GM12873 (cell line): ENCODE measurements at regions not wholly inside any gene's neighbourhood (a gene's known extent, or its start where the extent isn't known, plus 50 kb on each side); places are given as distances from the start of the nearest gene placed in this dataset.

Experiments used
- TF ChIP-seq, protein P1 (sequence below): IDR thresholded peaks from 2 replicates; pipeline ENCODE4 v1.5.1; 2012; ENCODE audit warnings: low read depth, mild to moderate bottlenecking, moderate library complexity, low read length, control low read depth; ENCODE audit not compliant: insufficient read depth; ENCODE audit errors: missing control alignments

DNA sequence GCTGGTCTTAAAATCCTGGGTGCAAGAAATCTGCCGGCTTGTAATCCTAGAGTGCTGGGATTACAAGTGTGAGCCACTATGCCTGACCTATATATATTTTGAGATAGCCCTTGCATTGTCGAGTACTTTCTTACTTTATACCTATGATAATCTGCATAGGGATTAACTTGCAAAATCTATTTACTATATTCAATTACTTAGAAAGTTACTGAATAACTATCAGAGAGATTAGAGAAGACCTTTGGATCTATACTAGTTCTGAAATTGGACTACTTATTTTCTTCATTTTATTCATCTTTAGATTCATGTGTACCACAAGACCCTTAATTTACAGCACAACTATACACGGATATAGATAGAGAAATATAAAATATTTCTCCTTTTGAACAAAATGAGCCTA, 1766.0 kb downstream of the NCAM2 start:
- TF ChIP-seq, protein P1, sequence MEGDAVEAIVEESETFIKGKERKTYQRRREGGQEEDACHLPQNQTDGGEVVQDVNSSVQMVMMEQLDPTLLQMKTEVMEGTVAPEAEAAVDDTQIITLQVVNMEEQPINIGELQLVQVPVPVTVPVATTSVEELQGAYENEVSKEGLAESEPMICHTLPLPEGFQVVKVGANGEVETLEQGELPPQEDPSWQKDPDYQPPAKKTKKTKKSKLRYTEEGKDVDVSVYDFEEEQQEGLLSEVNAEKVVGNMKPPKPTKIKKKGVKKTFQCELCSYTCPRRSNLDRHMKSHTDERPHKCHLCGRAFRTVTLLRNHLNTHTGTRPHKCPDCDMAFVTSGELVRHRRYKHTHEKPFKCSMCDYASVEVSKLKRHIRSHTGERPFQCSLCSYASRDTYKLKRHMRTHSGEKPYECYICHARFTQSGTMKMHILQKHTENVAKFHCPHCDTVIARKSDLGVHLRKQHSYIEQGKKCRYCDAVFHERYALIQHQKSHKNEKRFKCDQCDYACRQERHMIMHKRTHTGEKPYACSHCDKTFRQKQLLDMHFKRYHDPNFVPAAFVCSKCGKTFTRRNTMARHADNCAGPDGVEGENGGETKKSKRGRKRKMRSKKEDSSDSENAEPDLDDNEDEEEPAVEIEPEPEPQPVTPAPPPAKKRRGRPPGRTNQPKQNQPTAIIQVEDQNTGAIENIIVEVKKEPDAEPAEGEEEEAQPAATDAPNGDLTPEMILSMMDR: no peak

DNA sequence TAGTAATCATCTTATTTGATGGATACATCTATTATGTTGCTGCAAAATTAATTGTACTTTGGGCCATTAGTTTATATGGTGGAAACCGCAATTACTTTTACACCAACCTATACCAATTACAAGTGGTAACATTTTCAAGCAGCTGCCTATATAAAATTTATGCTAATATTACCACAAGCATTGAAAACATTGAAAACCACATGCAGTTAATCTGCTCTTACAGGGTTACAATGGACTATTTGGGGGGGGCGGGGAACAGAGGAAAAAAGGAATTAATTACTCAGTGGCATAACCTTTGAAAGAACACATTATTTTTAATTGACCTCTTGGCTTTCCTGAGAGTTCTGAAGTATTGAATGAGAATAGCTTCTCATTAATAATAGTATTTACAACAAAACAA, 1793.2 kb downstream of the NCAM2 start:
- TF ChIP-seq, protein P1: no peak

DNA sequence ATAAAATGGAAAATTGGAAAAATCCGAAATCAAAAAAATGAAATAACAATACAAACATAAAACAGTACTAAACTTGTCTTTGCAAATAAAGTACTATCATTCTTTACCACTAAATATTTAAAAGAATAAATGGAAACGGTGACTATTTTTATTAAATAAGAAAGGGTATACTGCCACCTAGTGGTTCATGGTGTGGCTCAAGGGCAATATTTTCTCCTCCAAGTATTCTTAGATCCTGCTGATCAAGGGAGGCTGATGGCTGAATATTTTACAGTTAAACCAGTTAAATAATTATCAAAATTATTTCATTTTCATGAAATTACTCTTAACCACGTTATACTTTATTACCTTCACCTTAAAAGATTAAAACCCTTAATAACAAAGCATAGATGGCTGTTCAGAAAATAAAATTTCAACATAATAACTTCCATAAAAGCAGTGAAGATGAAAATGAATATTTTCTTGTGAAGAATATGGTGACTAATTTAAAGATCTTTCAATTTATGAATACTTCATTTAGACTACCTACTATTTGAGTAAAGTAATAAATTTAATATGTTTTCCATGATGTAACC, 1793.9 kb downstream of the NCAM2 start:
- TF ChIP-seq, protein P1: peak; percentile 54

DNA sequence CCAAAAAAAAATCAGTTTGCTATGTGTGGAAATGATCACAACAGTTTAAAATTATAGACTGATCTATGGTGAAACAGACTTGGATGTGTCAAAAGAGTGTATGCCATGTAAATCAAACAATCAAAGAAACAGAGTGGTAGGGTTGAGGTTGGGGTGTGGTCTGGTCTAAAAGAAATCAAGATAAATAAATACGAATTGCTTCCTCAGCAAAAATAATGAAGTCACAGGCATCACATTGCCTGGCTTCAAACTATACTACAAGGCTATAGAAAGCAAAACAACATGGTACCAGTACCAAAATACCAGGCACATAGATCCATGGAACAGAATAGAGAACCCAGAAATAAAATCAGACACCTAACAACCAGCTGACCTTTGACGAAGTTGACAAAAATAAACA, 1796.9 kb downstream of the NCAM2 start:
- TF ChIP-seq, protein P1: no peak

DNA sequence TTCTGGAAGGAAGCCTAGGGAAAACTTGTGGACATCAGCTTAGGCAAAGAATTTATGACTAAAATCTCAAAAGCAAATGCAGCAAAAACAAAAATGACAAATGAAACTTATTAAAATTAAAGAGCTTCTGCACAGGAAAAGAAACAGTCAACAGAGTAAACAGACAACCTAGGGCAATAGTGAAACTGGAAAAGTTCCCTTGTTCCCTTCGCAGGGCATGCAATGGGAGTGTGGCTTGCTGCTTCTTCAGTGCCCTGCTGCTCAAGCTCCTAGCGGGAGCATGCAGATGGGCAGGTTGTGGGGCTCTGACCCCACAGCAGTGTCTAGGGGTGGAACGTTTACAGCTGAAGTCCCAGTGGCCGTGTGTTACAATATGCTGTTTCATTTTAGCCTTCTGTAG, 1797.4 kb downstream of the NCAM2 start:
- TF ChIP-seq, protein P1: no peak

DNA sequence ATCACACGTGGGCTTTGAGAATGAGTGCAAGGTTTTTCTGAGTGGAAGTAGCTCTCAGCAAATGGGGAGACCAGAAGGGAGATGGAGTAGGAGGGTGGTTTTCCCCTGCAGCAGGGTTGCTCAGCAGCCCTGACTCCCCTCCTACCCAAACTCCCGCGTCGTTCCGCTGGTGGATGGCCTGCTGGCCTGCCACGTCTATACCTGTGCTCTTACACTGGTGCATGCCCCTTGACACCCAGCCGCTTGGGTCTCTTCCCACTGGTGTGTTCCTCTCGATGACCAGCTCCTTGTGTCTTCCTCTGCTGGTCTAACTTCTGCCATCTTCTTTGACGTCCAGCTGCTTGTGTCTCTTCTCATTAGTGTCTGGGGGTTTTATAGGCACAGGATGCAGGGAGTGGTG, 1797.9 kb downstream of the NCAM2 start:
- TF ChIP-seq, protein P1: no peak

DNA sequence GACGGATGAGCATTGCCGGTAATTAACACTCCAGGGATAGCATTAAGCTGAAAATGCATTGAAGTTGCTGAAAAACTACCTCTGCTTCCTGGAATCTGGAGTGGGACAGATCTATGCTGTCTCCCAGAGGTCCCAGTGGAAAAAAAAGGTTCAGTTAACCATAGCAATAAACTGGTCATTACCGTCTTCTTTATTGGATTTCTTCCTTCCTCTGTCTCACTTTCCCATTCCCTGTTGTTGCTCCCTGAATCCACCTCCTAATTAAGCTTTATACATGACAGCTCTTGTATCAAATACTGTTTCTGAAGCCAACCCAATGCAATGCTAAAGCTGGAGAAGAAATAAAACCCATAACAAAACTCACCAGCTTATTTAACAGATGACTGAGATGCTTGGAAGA, 1805.9 kb downstream of the NCAM2 start:
- TF ChIP-seq, protein P1: no peak
